NCI-H1092 treated with DMSO at 0.1 percent for 48 hours (cell line): ENCODE measurements at regions not wholly inside any gene's neighbourhood (a gene's known extent, or its start where the extent isn't known, plus 50 kb on each side); places are given as distances from the start of the nearest gene placed in this dataset.

ENCODE experiments used
- DNase-seq: peaks from one replicate; lab custom pipeline; 2025; lab: John Stamatoyannopoulos, UW

GRCh38 chr22:26847046-26847445 lies 189.7 kb downstream of the MIAT start:
- no peak for DNase-seq

DNA sequence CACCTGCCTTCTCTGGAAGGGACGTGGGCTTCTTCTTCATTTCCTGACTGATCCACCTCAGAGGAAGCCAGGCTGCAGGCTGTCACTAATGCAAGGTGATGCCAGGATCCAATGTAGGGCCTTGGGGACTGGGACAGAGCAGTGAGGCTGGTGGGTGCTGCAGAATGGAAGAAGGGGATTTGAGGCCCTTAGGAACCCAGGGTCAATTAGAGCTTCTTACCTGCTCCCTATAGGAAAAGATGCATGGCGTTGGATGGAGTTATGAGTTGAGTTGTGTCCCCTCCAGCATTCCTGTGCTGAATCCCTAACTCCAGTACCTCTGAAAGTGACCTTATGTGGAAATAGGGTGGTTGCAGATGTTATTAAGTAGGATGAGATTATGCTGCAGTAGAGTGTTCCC lies 190.4 kb downstream of the MIAT start:
- DNase-seq: no peak

DNA sequence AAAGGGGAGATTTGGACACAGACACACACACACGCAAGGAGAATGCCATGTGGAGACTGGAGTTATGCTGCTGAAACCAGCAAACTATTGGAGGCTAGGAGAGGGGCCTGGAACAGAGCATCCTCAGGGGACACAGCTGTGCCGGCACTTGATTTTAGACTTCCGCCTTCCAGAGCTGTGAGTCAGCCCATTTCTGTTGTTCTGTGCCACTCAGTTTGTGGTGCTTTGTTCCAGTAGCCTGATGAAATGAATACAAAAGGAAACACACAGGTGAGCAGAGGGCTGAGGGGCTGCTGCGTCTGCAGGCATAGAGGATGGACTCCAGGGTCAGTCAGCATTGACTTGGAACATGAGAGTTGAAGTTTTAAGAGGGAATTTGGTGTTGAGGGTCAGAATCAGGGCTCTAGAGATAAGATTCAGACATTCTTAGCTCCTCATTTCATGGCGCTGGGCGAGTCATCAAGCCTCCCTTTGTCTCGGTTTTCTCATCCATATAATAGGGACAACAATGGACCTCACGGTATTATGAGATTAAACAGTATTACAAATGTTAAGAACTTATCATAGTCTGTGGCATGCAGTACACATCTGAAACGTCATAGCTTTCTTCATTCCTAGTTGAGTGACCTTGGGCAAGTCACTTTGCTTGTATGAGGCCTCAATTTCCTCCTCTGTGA lies 191.0 kb downstream of the MIAT start:
- no peak for DNase-seq

DNA sequence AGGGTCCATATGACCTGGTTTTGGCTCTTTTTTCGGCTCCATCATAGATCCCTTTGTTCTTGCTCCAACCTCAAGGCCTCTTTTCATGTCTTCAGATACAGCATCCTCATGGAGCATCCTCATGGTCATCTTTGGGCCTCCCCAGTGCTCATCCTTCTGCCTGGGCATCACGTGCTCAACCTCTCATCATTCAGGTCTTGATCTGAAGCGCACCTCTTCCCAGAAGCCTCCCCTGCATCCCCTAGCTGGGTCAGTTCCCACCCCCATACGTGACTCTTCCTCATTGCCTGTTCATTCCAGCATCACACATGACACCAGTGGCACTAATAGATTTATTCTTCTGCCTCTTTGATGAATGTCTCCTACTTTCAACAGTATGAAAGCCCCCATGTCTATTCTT lies 192.2 kb downstream of the MIAT start:
- DNase-seq: no peak

- DNase-seq: no peak
These were observed 193.7 kb downstream of the MIAT start for GRCh38 chr22:26851125-26851524.

DNA sequence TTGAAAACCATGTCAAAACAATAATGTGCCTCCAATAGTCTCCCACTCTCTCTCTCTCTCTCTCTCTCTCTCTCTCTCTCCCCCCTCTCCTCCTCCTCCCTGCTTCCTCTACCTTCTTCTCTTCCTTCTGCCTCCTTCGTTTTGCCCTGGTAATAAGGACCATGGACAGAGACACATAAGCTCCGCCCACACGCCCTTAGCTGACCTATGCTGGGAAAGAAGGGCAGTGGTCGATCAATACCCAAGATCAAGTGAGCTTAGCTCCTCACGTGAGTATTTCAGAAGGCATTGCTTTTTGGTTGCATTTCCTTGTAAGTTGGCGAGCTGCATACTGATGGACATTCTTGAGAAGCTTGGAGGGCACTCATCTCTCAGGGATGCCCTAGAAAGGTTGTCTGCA lies 194.8 kb downstream of the MIAT start:
- DNase-seq: no peak

DNA sequence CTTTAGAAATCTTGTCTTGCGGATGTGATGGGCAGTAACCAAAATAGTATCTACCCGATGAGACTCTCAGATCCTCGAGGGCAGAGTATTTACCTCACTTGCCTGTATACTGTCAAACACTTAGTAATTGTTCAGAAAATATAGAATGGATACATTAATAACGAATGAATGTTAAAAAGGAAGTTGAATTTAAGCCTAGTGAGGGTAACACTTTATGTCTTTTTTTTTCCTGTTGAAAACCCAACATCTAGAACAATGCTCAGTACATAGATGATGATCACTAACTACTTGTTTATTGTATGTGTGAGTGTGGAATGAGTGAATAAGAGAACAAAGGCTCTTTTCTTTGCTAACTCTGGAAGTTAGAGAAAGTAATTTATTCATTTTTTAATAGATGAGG lies 195.7 kb downstream of the MIAT start:
- DNase-seq: no peak

DNA sequence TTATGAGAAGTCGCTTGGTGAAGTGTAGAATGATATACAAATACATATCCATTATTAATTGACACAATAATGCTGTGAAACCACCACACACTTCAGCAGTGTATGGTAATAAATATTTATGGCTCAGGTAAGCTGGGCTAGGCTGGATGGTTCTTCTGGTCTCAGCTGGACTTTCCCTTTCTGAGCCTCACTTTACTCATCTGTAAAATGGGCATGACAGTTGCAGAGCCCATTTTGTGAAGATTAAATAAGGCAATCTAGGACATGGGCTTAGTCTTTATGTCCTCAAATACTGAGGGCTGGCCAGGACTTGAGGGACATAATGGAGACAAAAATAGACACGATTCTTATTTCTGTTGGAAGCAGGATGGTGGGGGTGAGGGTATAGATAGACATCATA lies 196.1 kb downstream of the MIAT start:
- no peak for DNase-seq

DNA sequence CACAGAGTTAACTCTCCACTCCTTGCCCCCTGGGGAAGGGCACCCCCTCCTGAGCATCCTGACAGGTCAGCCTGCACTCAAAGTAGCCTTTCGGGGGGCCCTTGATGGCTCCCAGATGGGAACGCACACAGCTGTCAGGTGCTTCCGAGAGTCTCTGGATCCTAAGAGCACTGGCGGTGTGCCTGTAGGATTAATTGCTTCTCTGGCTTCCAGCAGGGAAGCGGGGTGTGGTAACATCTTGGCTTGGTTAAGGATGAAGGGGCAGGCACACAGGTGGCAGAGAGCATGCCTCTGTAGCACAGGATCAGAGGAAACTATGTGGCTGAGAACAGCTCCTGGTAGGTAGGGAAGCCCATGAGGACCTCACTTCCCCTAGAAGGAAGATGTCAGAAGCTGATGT lies 199.8 kb downstream of the MIAT start:
- no peak for DNase-seq

GRCh38 chr22:26860301-26860700 lies 202.9 kb downstream of the MIAT start:
- no peak for DNase-seq

DNA sequence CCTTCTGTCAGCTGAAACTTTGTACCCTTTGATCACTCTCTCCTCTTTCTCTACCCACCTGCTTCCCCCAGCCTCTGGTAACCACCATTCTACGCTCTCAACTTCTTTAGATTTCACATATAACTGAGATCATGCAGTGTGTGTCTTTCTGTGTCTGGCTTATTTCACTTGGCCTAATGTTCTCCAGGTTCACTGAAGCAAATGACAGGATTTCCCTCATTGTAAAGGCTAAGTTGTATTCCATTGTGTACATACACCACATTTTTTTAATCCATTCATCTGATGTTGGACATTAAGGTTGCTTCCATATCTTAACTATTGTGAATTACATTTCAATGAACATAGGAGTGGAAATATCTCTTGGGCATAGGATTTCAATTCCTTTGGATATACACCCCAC lies 207.6 kb downstream of the MIAT start:
- DNase-seq: no peak

DNA sequence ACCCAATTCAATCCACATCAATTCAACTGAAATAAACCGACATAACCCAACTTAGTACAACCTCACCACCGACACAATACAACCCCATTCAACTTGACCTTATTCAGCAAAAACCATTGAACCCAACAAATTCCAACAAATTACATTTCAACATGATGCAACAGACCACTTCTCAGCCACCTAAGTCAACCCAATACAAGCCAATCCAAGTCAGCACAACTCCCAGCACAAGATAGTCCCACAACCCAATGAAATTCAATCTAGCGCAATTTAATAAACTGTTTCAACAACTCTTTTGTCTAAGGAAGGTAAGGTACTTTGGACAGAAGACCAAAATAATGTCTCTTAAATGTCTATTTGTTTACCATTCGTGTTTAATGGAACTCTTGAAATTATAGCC lies 226.0 kb downstream of the MIAT start:
- peak; percentile 8 for DNase-seq

GRCh38 chr22:26884921-26885320 lies 227.5 kb downstream of the MIAT start:
- no peak for DNase-seq

GRCh38 chr22:26885441-26886261 lies 228.3 kb downstream of the MIAT start:
- no peak for DNase-seq

DNA sequence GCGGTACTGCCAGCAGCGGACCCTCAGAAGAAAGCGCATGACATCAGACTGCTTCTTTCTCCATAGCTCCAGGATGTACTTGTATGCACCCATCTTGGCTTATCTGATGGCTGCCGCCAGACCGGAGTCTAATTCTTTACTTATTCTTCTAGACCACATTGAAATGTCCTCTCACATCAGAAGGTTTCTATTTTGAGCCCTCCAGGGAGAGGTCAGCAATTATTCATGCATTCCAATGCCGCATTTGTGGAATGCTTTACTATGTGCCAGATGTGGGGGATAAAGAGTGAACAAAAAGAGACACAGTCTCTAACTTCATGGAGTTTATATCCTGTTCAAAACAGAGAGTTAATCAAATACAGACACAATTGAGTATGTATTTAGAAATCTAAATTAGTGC lies 230.1 kb downstream of the MIAT start:
- no peak for DNase-seq

- DNase-seq: no peak
These were observed 230.5 kb downstream of the MIAT start for GRCh38 chr22:26887916-26888315.

- no peak for DNase-seq
These were observed 231.5 kb downstream of the MIAT start for GRCh38 chr22:26888887-26889286.

DNA sequence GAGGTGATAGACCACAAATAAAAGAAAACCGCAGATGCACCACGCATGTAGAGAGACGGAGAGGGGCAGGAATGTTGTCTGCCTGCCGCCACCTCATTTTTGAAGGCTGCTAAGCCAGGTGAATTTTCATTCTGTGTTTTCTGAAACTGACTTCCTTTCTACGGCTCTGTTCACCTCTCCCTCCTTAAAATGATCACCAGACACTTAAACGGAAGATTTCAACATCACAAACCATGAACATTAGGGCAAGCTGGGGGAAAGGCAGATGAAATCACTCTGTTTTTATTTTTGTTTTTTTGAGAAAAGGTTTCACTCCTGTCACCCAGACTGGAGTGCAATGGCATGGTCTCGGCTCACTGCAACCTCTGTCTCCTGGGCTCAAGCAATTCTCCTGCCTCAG lies 232.4 kb downstream of the MIAT start:
- DNase-seq: no peak

DNA sequence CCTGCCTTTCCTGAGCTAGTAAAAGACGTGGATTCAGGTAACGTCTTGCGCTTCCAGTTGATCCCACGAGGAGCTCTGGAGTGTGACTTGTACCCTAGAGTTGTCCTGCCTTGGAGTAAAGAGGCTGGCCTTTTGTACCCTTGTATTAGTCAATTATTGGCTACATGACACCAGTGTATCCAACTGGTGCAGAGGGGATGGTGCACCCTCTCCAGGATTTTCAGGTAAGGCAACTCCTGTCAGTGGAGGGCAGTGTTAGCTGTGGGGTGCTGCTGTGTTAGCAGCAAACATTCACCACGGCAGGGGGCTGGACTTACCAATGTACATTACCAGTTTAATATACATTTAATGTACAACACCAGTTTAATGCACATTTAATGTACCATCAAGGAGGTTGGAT lies 233.5 kb downstream of the MIAT start:
- DNase-seq: peak; percentile 32

GRCh38 chr22:26891429-26891828 lies 234.0 kb downstream of the MIAT start:
- no peak for DNase-seq

DNA sequence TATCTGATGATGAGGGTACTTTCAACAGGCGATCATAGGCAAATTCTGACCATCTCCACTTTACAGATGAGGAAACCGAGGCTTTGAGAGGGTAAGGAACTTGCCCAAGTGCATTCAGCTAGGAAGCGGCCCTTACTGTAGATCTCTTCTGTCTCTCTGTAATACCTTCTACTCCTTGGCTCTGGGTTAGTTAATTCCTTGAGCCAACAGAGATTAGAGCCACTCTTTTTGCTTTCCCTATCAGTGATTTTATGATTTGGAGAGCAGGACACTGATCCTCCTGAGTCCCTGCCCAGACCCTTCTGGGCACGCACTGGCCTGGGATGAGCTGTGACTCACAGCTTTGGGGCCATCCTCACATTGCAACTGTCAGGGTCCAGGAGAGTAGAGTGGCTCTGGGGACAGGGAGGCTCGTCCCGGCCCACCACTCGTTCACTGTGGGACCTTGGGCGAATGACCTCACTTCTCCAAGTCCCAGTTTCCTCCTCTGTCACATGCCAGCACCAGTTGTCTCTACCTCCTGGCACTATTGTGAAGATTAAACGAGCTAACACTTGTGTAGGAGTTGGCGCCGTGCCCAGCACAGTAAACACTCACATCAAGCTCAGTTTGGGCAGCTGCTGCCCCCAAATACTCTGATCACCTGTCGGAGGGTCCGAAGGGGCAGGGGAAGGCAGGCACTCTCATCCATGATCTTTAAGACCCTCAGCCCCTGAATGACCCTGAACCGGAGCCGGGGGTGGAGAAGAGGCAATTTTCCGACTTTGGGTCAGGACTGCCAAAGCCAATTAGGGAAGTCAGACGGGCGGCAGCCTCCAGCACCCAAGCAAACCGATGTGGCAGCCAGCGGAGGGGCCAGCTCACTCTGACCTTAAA lies 235.0 kb downstream of the MIAT start:
- peak; percentile 95 for DNase-seq

- peak; percentile 70 for DNase-seq
These were observed 236.1 kb downstream of the MIAT start for GRCh38 chr22:26893173-26894110.
